DOHH2 (cell line): ENCODE measurements at regions not wholly inside any gene's neighbourhood (a gene's known extent, or its start where the extent isn't known, plus 50 kb on each side); places are given as distances from the start of the nearest gene placed in this dataset.

Experiments
- H3F3A ChIP-seq: fragments of 200-600 bp; sonication (generic), shearing (Covaris generic); 2 replicates; pipeline ENCODE4 v1.6.0; 2016; ENCODE audit warnings: antibody characterized with exemption, mild to moderate bottlenecking; ENCODE audit not compliant: control insufficient read depth, insufficient read depth
- H3K27ac ChIP-seq: fragments of 200-600 bp; sonication (generic); 2 replicates; pipeline ENCODE4 v1.5.1; 2014; ENCODE audit warnings: low read depth, mild to moderate bottlenecking, low read length, moderate library complexity
- H3K27me3 ChIP-seq: fragments of 200-600 bp; sonication (generic); 2 replicates; pipeline ENCODE4 v1.6.1; 2014; ENCODE audit warnings: mild to moderate bottlenecking, low read length, mixed read lengths; ENCODE audit not compliant: control insufficient read depth
- H3K36me3 ChIP-seq: fragments of 200-600 bp; sonication (generic); 2 replicates; pipeline ENCODE4 v1.6.1; 2014; ENCODE audit warnings: mild to moderate bottlenecking, low read length, moderate library complexity, mixed read lengths; ENCODE audit not compliant: control insufficient read depth
- H3K4me1 ChIP-seq: fragments of 200-600 bp; sonication (generic); 2 replicates; pipeline ENCODE4 v1.6.1; 2014; ENCODE audit warnings: mild to moderate bottlenecking, low read length, mixed read lengths; ENCODE audit not compliant: control insufficient read depth
- H3K4me2 ChIP-seq: fragments of 200-600 bp; sonication (generic); 2 replicates; pipeline ENCODE4 v1.6.0; 2014; ENCODE audit warnings: mild to moderate bottlenecking, low read length, moderate library complexity
- H3K4me3 ChIP-seq: fragments of 200-600 bp; sonication (generic); 2 replicates; pipeline ENCODE4 v1.5.1; 2014; ENCODE audit warnings: mild to moderate bottlenecking, low read length, mixed read lengths
- H3K79me2 ChIP-seq: fragments of 200-600 bp; sonication (generic); 2 replicates; pipeline ENCODE4 v1.6.1; 2014; ENCODE audit warnings: mild to moderate bottlenecking, low read length, mixed read lengths; ENCODE audit not compliant: control insufficient read depth
- H3K9me2 ChIP-seq: fragments of 200-600 bp; sonication (generic); replicated peaks from 2 replicates; pipeline ENCODE4 v1.6.1; 2014; ENCODE audit warnings: mild to moderate bottlenecking, low read length, mixed read lengths; ENCODE audit not compliant: control insufficient read depth
- H3K9me3 ChIP-seq: fragments of 200-600 bp; sonication (generic); 2 replicates; pipeline ENCODE4 v1.6.1; 2014; ENCODE audit warnings: antibody characterized with exemption, low read length, mixed read lengths; ENCODE audit not compliant: control insufficient read depth, insufficient read depth
- H4K20me1 ChIP-seq: fragments of 200-600 bp; sonication (generic); 2 replicates; pipeline ENCODE4 v1.6.0; 2014; ENCODE audit warnings: low read depth, mild to moderate bottlenecking, antibody characterized with exemption, low read length, moderate library complexity; ENCODE audit not compliant: control insufficient read depth, insufficient read depth
- CTCF ChIP-seq: fragments of 200-600 bp; sonication (generic); IDR thresholded peaks from one replicate; pipeline ENCODE4 v1.5.1; 2014; ENCODE audit warnings: antibody characterized with exemption, mild to moderate bottlenecking, low read depth, low read length; ENCODE audit not compliant: poor library complexity, severe bottlenecking
- EZH2phosphoT487 ChIP-seq: fragments of 200-600 bp; sonication (generic); IDR thresholded peaks from 2 replicates; pipeline ENCODE4 v1.6.1; 2017; ENCODE audit warnings: borderline replicate concordance, mild to moderate bottlenecking, antibody characterized with exemption, low read length, moderate library complexity, mixed read lengths

- H3K79me2 ChIP-seq: no peaks in the 10 kb centered on the region
- no peaks in the 10 kb centered on the region for H3K9me2 ChIP-seq
- no peak overlapping the region for H3K4me3 ChIP-seq
- H3K4me2 ChIP-seq: no peak overlapping the region
- H3K9me3 ChIP-seq: no peaks in the 10 kb centered on the region; the same call in 1 of the 2 replicates
- H3K27ac ChIP-seq: no peak overlapping the region
- no peaks in the 10 kb centered on the region for H3K27me3 ChIP-seq
- H3K36me3 ChIP-seq: no peaks in the 10 kb centered on the region
- H3K4me1 ChIP-seq: no peaks in the 10 kb centered on the region
- H4K20me1 ChIP-seq: no peaks in the 10 kb centered on the region
- H3F3A ChIP-seq: no peaks in the 10 kb centered on the region
- no peak for TF ChIP-seq CTCF
- no peak for TF ChIP-seq EZH2phosphoT487
These were observed 1086.4 kb upstream of the PCDH10 start for GRCh38 chr4:132062611-132063239.

- Histone ChIP-seq H3K4me1 (no peaks in the 10 kb centered on the region), H3K79me2 (no peaks in the 10 kb centered on the region), H3K36me3 (no peaks in the 10 kb centered on the region), H3K9me3 (no peaks in the 10 kb centered on the region; the same call in 1 of the 2 replicates), H3K4me2 (no peak overlapping the region), H3K27me3 (no peaks in the 10 kb centered on the region), H3K27ac (no peak overlapping the region), H3K9me2 (no peaks in the 10 kb centered on the region), H3K4me3 (no peak overlapping the region), H4K20me1 (no peaks in the 10 kb centered on the region), H3F3A (no peaks in the 10 kb centered on the region)
- TF ChIP-seq EZH2phosphoT487 (no peak), CTCF (no peak)
These were observed 1085.3 kb upstream of the PCDH10 start for GRCh38 chr4:132063829-132064228.

- no peaks in the 10 kb centered on the region for H3K27me3 ChIP-seq
- H3K27ac ChIP-seq: no peak overlapping the region
- H3K4me3 ChIP-seq: no peak overlapping the region
- H3K4me1 ChIP-seq: no peaks in the 10 kb centered on the region
- no peaks in the 10 kb centered on the region for H3F3A ChIP-seq
- no peaks in the 10 kb centered on the region; the same call in 1 of the 2 replicates for H3K9me3 ChIP-seq
- H3K79me2 ChIP-seq: no peaks in the 10 kb centered on the region
- H3K9me2 ChIP-seq: no peaks in the 10 kb centered on the region
- TF ChIP-seq EZH2phosphoT487 (no peak), CTCF (no peak)
- H3K4me2 ChIP-seq: no peak overlapping the region
- no peaks in the 10 kb centered on the region for H4K20me1 ChIP-seq
- H3K36me3 ChIP-seq: no peaks in the 10 kb centered on the region
These were observed 1083.1 kb upstream of the PCDH10 start for GRCh38 chr4:132065940-132066495.
